ENCODE measurements at regions not wholly inside any gene's neighbourhood (a gene's known extent, or its start where the extent isn't known, plus 50 kb on each side); places are given as distances from the start of the nearest gene placed in this dataset.

GRCh38 chr2:55743583-55743982 lies 49.9 kb upstream of the PNPT1 start:
- Histone ChIP-seq H2BK5ac (ENCODE audit: low read length) (no peak overlapping the region), H3K9ac (ENCODE audit: low read depth, low read length, poor library complexity) (no peak overlapping the region), H2BK12ac (ENCODE audit: low read length) (no peak overlapping the region), H3K4me2 (ENCODE audit: insufficient read depth, low read length, poor library complexity, severe bottlenecking) (no peak overlapping the region), H3K27ac (replicated peaks; ENCODE audit: low read length) (no peak overlapping the region), H4K8ac (ENCODE audit: low read depth, low read length) (no peak overlapping the region), H3K14ac (ENCODE audit: low read length) (no peak overlapping the region), H2AFZ (ENCODE audit: low read length) (no peak overlapping the region), H2BK120ac (ENCODE audit: low read depth, low read length) (no peak overlapping the region), H3K79me1 (ENCODE audit: low read depth, low read length) (no peaks in the 10 kb centered on the region), H3K4ac (ENCODE audit: low read length) (no peak overlapping the region), H3K9me3 (replicated peaks in 1 of 2; ENCODE audit: control insufficient read depth in 2 of 2, insufficient read depth in 1 of 2, low read depth in 1 of 2, low read length in 2 of 2) (no peaks in the 10 kb centered on the region), H3K36me3 (replicated peaks in 1 of 2; ENCODE audit: control insufficient read depth in 2 of 2, insufficient read depth in 2 of 2, low read length in 2 of 2) (no peaks in the 10 kb centered on the region), H4K91ac (ENCODE audit: low read depth, low read length, poor library complexity) (no peak overlapping the region), H2AK5ac (ENCODE audit: low read depth, low read length) (no peak overlapping the region), H3K27me3 (ENCODE audit: control insufficient read depth in 3 of 3, insufficient read depth in 3 of 3, low read depth in 1 of 3, low read length in 3 of 3) (no peaks in the 10 kb centered on the region), H3K4me3 (ENCODE audit: low read length in 2 of 2) (no peak overlapping the region), H2BK15ac (ENCODE audit: low read length) (no peak overlapping the region), H3K4me1 (ENCODE audit: control insufficient read depth in 2 of 2, insufficient read depth in 1 of 2, low read depth in 1 of 2, low read length in 2 of 2) (no peaks in the 10 kb centered on the region), H3K23ac (ENCODE audit: low read depth, low read length, poor library complexity) (no peak overlapping the region), H3K18ac (ENCODE audit: low read length) (no peak overlapping the region)
- DNase-seq (ENCODE audit: low spot score), result no peak
- WGBS, 2 donors (ENCODE audit: extremely low coverage in 2 of 2, insufficient read length in 2 of 2, insufficient replicate concordance in 1 of 2), result no CpG with 5 or more reads among the region's 1 CpG

Measured in neuronal stem cell (in vitro differentiated cells).